Activated naive CD8-positive, alpha-beta T cell treated with anti-CD3 and anti-CD28 coated beads, Interleukin-2, amount 10 ng/mL, durations not matched to agents 7 days and 5 days (primary cell): ENCODE measurements at regions not wholly inside any gene's neighbourhood (a gene's known extent, or its start where the extent isn't known, plus 50 kb on each side); places are given as distances from the start of the nearest gene placed in this dataset.

Experiments used
- ATAC-seq: fragments of 150-1000 bp; cut with Tn5 transposase; one replicate; pipeline ENCODE4 v1.10.0; 2021; ENCODE audit warnings: low read depth, moderate library complexity
- POLR2A ChIA-PET: fragments of 350-600 bp; sonication (Branson Sonifier 250); formaldehyde crosslinking; loops from one replicate; lab custom pipeline; 2021; ENCODE audit warnings: antibody characterized with exemption; lab: Charles Lee
- DNase-seq: peaks from one replicate; pipeline ENCODE4 v3.0.0; 2021
- H3K27ac Mint-ChIP-seq: one replicate; pipeline ENCODE4 v1.8.0; 2022; ENCODE audit warnings: mild to moderate bottlenecking, mixed read lengths
- H3K27me3 Mint-ChIP-seq: one replicate; pipeline ENCODE4 v1.8.0; 2022; ENCODE audit warnings: mild to moderate bottlenecking, moderate library complexity, mixed read lengths
- H3K36me3 Mint-ChIP-seq: one replicate; pipeline ENCODE4 v1.8.0; 2021; ENCODE audit warnings: mild to moderate bottlenecking, mixed read lengths
- H3K4me1 Mint-ChIP-seq: one replicate; pipeline ENCODE4 v1.8.0; 2021; ENCODE audit warnings: mixed read lengths
- H3K4me3 Mint-ChIP-seq: one replicate; pipeline ENCODE4 v1.8.0; 2022; ENCODE audit warnings: mild to moderate bottlenecking, moderate library complexity, mixed read lengths
- H3K9me3 Mint-ChIP-seq: one replicate; pipeline ENCODE4 v1.8.0; 2021; ENCODE audit warnings: mixed read lengths

GRCh38 chrX:110442635-110443034 lies 84.0 kb downstream of the RTL9 start:
- no peak for ATAC-seq
- H3K4me3 Mint-ChIP-seq, result no peak overlapping the region

GRCh38 chrX:110444996-110445395 lies 86.3 kb downstream of the RTL9 start:
- H3K9me3 Mint-ChIP-seq, result no peaks in the 10 kb centered on the region
- H3K27me3 Mint-ChIP-seq, result peaks cover 13% of the 10 kb centered on the region
- H3K27ac Mint-ChIP-seq, result no peak overlapping the region
- H3K4me3 Mint-ChIP-seq, result no peak overlapping the region
- DNase-seq (no peak), ATAC-seq (no peak)
- POLR2A ChIA-PET, result no interaction called here
- no peaks in the 10 kb centered on the region for H3K36me3 Mint-ChIP-seq
- H3K4me1 Mint-ChIP-seq, result no peaks in the 10 kb centered on the region

More at GRCh38 chrX:110442635-110443034, 84.0 kb downstream of the RTL9 start:
- Mint-ChIP-seq H3K4me1 (no peaks in the 10 kb centered on the region), H3K27me3 (peaks cover 13% of the 10 kb centered on the region), H3K9me3 (no peaks in the 10 kb centered on the region), H3K27ac (no peak overlapping the region), H3K36me3 (no peaks in the 10 kb centered on the region)
- DNase-seq, result no peak
- POLR2A ChIA-PET, result no interaction called here

DNA sequence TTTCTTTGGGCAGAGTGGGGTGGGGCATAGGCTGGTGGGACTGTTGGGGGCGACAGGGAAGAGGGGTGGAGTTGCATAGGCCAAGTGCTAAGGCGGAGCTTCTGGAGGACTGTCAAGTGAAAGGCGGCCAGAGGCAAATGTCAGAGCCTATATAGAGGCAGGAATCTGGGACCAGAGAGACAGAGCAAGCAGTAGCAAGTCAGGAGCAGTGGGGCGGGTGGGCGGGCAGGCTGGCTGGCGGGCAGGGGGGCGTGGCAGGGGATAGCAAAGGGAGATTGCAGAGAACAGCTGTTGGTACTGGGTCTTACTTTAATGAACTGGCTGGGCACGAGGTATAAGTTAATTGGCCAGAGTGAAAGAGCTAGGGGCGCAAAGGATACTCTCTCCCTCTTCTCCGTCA lies 89.8 kb downstream of the RTL9 start:
- H3K27ac Mint-ChIP-seq, result no peak overlapping the region
- H3K4me3 Mint-ChIP-seq, result no peak overlapping the region
- no peaks in the 10 kb centered on the region for H3K9me3 Mint-ChIP-seq
- POLR2A ChIA-PET, result no interaction called here
- no peaks in the 10 kb centered on the region for H3K36me3 Mint-ChIP-seq
- ATAC-seq (no peak), DNase-seq (no peak)
- peaks cover 11% of the 10 kb centered on the region for H3K27me3 Mint-ChIP-seq
- no peaks in the 10 kb centered on the region for H3K4me1 Mint-ChIP-seq

GRCh38 chrX:110449312-110449711 lies 90.7 kb downstream of the RTL9 start:
- ATAC-seq, result no peak
- Mint-ChIP-seq H3K9me3 (no peaks in the 10 kb centered on the region), H3K4me3 (no peak overlapping the region), H3K27ac (no peak overlapping the region), H3K4me1 (no peaks in the 10 kb centered on the region), H3K36me3 (no peaks in the 10 kb centered on the region), H3K27me3 (peaks cover 11% of the 10 kb centered on the region)
- POLR2A ChIA-PET, result no interaction called here
- DNase-seq, result no peak

DNA sequence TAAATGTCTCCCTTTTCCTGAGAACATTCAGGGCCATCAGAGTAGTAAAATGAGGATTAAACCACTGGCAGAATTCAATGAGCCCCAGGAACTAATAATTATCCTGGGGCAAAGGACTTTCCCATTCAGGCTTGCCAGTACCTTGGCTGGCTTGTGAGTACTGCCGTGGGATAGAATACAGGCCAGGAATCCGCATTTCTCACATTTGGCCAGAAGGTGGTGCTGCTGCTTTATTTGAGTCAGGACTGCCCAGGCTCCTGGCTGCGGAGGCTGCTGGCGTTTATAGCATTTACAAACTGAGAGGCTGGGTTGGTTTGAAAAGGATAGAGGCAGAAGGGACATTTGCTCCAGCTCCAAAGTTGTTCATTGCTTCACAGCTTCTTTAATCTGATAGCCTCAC lies 91.4 kb downstream of the RTL9 start:
- POLR2A ChIA-PET, result no interaction called here

DNA sequence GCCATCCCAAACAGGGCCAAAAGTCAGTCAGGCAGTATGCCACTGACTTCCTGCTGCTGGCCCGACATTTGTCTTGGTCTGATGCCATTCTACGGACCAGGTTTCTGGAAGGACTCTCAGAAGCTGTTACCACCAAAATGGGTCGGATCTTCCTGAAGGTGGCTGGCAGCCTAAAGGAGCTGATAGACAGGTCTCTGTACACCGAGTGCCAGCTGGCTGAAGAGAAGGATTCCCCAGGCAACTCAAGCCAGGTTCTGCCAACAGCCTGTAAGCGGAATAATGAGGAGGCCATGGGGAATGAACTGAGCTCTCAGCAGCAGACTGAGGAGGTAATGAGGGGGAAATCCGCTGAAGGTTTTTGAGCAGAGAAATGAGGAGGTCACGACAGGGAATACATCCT lies 95.7 kb downstream of the RTL9 start:
- no peaks in the 10 kb centered on the region for H3K36me3 Mint-ChIP-seq
- H3K27me3 Mint-ChIP-seq, result peaks cover 4% of the 10 kb centered on the region
- H3K4me1 Mint-ChIP-seq, result no peaks in the 10 kb centered on the region
- DNase-seq (no peak), ATAC-seq (no peak)
- no peak overlapping the region for H3K27ac Mint-ChIP-seq
- H3K4me3 Mint-ChIP-seq, result no peak overlapping the region
- no peaks in the 10 kb centered on the region for H3K9me3 Mint-ChIP-seq
- POLR2A ChIA-PET, result no interaction called here

More for the DNA sequence above, 91.4 kb downstream of the RTL9 start:
- ATAC-seq (peak; percentile 39), DNase-seq (peak; percentile 33)
- Mint-ChIP-seq H3K4me1 (no peaks in the 10 kb centered on the region), H3K9me3 (no peaks in the 10 kb centered on the region), H3K4me3 (no peak overlapping the region), H3K36me3 (no peaks in the 10 kb centered on the region), H3K27ac (no peak overlapping the region), H3K27me3 (peaks cover 9% of the 10 kb centered on the region)

- no peak overlapping the region for H3K27ac Mint-ChIP-seq
- ATAC-seq, result no peak
- no peaks in the 10 kb centered on the region for H3K9me3 Mint-ChIP-seq
- H3K4me1 Mint-ChIP-seq, result no peaks in the 10 kb centered on the region
- H3K4me3 Mint-ChIP-seq, result no peak overlapping the region
- no peaks in the 10 kb centered on the region for H3K27me3 Mint-ChIP-seq
- no peak for DNase-seq
- POLR2A ChIA-PET, result no interaction called here
- H3K36me3 Mint-ChIP-seq, result no peaks in the 10 kb centered on the region
These were observed 104.3 kb downstream of the RTL9 start for GRCh38 chrX:110462957-110463356.

DNA sequence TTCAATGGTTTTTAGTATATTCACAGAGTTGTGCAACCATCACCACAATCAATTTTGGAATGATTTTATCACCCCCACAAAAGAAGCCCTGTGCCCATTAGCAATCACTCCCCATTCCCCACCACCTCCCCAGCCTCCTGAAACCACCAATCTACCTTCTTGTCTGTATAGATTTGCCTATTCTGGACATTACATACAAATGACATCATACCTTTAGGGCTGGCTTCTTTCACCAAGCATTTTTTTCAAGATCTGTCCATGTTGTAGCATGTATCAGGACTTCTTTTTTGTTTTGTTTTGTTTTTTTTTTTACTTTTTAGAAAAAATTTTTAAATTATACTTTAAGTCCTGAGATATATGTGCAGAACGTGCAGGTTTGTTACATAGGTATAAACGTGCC lies 108.1 kb downstream of the RTL9 start:
- POLR2A ChIA-PET, result no interaction called here
- DNase-seq (no peak), ATAC-seq (no peak)
- Mint-ChIP-seq H3K4me1 (no peaks in the 10 kb centered on the region), H3K27ac (no peak overlapping the region), H3K27me3 (no peaks in the 10 kb centered on the region), H3K36me3 (no peaks in the 10 kb centered on the region), H3K9me3 (no peaks in the 10 kb centered on the region), H3K4me3 (no peak overlapping the region)

- Mint-ChIP-seq H3K27me3 (no peaks in the 10 kb centered on the region), H3K9me3 (no peaks in the 10 kb centered on the region), H3K4me3 (no peak overlapping the region), H3K27ac (no peak overlapping the region), H3K36me3 (no peaks in the 10 kb centered on the region), H3K4me1 (no peaks in the 10 kb centered on the region)
- POLR2A ChIA-PET, result no interaction called here
- DNase-seq, result no peak
- ATAC-seq, result no peak
These were observed 113.6 kb downstream of the RTL9 start for GRCh38 chrX:110472265-110472664.

DNA sequence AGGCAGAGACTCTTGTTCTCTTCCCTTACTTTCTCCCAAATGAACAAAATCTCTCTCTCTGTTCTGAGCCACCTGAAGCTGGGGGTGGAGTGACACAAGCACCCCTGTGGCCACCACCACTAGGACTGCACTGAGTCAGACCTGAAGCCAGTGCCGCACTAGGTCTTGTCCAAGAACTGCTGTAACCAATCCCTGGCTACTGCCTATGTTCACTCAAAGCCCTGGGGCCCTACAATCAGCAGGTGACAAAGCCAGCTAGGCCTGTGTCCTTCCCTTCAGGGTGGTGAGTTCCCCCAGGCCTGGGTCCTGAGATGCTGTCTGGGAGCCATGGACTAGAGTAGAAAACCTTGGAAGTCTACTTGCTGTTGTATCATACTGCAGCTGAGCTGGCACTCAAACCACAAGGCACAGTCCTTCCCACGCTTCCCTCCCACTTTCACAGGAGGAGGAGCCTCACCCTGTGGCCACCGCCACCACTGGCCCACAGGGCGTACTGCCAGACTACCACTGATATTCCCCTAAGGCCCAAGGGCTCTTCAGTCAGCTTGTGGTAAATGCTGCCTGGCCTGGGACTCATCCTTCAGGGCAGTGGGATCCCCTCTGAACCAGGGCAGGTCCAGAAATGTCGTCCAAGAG lies 119.1 kb downstream of the RTL9 start:
- H3K4me1 Mint-ChIP-seq, result no peaks in the 10 kb centered on the region
- no peak overlapping the region for H3K27ac Mint-ChIP-seq
- no peak for ATAC-seq
- H3K27me3 Mint-ChIP-seq, result no peaks in the 10 kb centered on the region
- H3K36me3 Mint-ChIP-seq, result no peaks in the 10 kb centered on the region
- H3K9me3 Mint-ChIP-seq, result no peaks in the 10 kb centered on the region
- no peak for DNase-seq
- POLR2A ChIA-PET, result no interaction called here
- no peak overlapping the region for H3K4me3 Mint-ChIP-seq

- Mint-ChIP-seq H3K4me1 (no peaks in the 10 kb centered on the region), H3K27ac (no peak overlapping the region), H3K9me3 (no peaks in the 10 kb centered on the region), H3K27me3 (peaks cover 2% of the 10 kb centered on the region), H3K36me3 (no peaks in the 10 kb centered on the region), H3K4me3 (no peak overlapping the region)
- no peak for DNase-seq
- no peak for ATAC-seq
- POLR2A ChIA-PET, result no interaction called here
These were observed 133.4 kb downstream of the RTL9 start for GRCh38 chrX:110491846-110492620.

DNA sequence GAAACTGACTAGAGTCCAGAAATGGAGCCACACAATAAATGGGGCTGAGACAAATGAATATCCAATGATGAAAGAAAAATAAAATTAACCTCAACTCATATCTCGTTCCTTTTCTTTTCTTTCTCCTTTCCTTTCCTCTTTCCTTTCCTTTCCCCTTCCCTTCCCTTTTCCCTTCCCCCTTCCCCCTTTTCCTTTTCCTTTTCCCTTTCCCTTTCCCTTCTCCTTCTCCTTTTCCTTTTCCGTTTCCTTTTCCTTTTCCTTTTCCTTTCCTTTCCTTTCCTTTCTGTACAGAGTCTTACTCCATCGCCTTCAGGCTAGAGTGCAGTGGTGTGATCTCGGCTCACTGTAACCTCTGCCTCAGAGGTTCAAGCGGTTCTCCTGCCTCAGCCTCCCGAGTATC lies 146.3 kb downstream of the RTL9 start:
- Mint-ChIP-seq H3K36me3 (no peaks in the 10 kb centered on the region), H3K9me3 (no peaks in the 10 kb centered on the region), H3K4me1 (no peaks in the 10 kb centered on the region), H3K4me3 (no peak overlapping the region), H3K27me3 (no peaks in the 10 kb centered on the region), H3K27ac (no peak overlapping the region)
- no peak for DNase-seq
- POLR2A ChIA-PET, result no interaction called here
- ATAC-seq, result no peak

GRCh38 chrX:110509755-110510532 lies 151.3 kb downstream of the RTL9 start:
- ATAC-seq (no peak), DNase-seq (no peak)
- H3K9me3 Mint-ChIP-seq, result no peaks in the 10 kb centered on the region
- POLR2A ChIA-PET, result no interaction called here
- H3K27me3 Mint-ChIP-seq, result no peaks in the 10 kb centered on the region
- no peaks in the 10 kb centered on the region for H3K36me3 Mint-ChIP-seq
- H3K4me1 Mint-ChIP-seq, result no peaks in the 10 kb centered on the region
- H3K4me3 Mint-ChIP-seq, result no peak overlapping the region
- H3K27ac Mint-ChIP-seq, result no peak overlapping the region

- no peak for ATAC-seq
- H3K27ac Mint-ChIP-seq, result no peak overlapping the region
These were observed 152.6 kb downstream of the RTL9 start for GRCh38 chrX:110511238-110511637.

More at GRCh38 chrX:110511238-110511637, 152.6 kb downstream of the RTL9 start:
- POLR2A ChIA-PET, result no interaction called here
- H3K9me3 Mint-ChIP-seq, result no peaks in the 10 kb centered on the region
- H3K4me3 Mint-ChIP-seq, result no peak overlapping the region
- no peaks in the 10 kb centered on the region for H3K27me3 Mint-ChIP-seq
- no peaks in the 10 kb centered on the region for H3K36me3 Mint-ChIP-seq
- no peaks in the 10 kb centered on the region for H3K4me1 Mint-ChIP-seq
- DNase-seq, result no peak
